IMR-90 (cell line): ENCODE measurements at regions not wholly inside any gene's neighbourhood (a gene's known extent, or its start where the extent isn't known, plus 50 kb on each side); places are given as distances from the start of the nearest gene placed in this dataset.

Experiments
- BHLHE40 ChIP-seq: fragments of 150-350 bp; IDR thresholded peaks from 2 replicates; pipeline ENCODE4 v1.6.1; 2016; ENCODE audit warnings: mild to moderate bottlenecking, low read depth, low read length
- CEBPB ChIP-seq: IDR thresholded peaks from 2 replicates; pipeline ENCODE4 v1.6.1; 2012; ENCODE audit warnings: low read depth, low read length, improper control_type of control experiment
- CHD1 ChIP-seq: IDR thresholded peaks from 2 replicates; pipeline ENCODE4 v1.6.1; 2012; ENCODE audit warnings: low read depth, low read length, improper control_type of control experiment
- CTCF ChIP-seq: conservative IDR thresholded peaks from 2 replicates; pipeline ENCODE4 v1.5.1; 2012; ENCODE audit warnings: mild to moderate bottlenecking, low read depth, low read length, improper control_type of control experiment
- ELK1 ChIP-seq: fragments of 150-350 bp; IDR thresholded peaks from 2 replicates; pipeline ENCODE4 v1.6.1; 2016; ENCODE audit warnings: low read depth, mild to moderate bottlenecking, low read length, moderate library complexity, borderline replicate concordance
- MAFK ChIP-seq: IDR thresholded peaks from 2 replicates; pipeline ENCODE4 v1.6.1; 2012; ENCODE audit warnings: low read depth, low read length, improper control_type of control experiment
- MAZ ChIP-seq: IDR thresholded peaks from 2 replicates; pipeline ENCODE4 v1.6.1; 2012; ENCODE audit warnings: low read depth, mild to moderate bottlenecking, low read length, improper control_type of control experiment, moderate library complexity, borderline replicate concordance
- MXI1 ChIP-seq: IDR thresholded peaks from 2 replicates; pipeline ENCODE4 v1.6.1; 2012; ENCODE audit warnings: low read depth, mild to moderate bottlenecking, low read length, moderate library complexity, borderline replicate concordance
- NFE2L2 ChIP-seq: fragments of 150-350 bp; IDR thresholded peaks from 2 replicates; pipeline ENCODE4 v1.6.1; 2016; ENCODE audit warnings: low read depth, mild to moderate bottlenecking, low read length
- POLR2A ChIP-seq: IDR thresholded peaks from 2 replicates; pipeline ENCODE4 v1.6.1; 2012; ENCODE audit warnings: mild to moderate bottlenecking, low read depth, low read length
- RAD21 ChIP-seq: IDR thresholded peaks from 2 replicates; pipeline ENCODE4 v1.6.1; 2012; ENCODE audit warnings: low read length, improper control_type of control experiment
- RCOR1 ChIP-seq: IDR thresholded peaks from 2 replicates; pipeline ENCODE4 v1.6.1; 2012; ENCODE audit warnings: mild to moderate bottlenecking, low read length, improper control_type of control experiment; ENCODE audit not compliant: insufficient replicate concordance
- RFX5 ChIP-seq: IDR thresholded peaks from 2 replicates; pipeline ENCODE4 v1.8.0; 2012; ENCODE audit warnings: low read depth, mild to moderate bottlenecking, low read length, moderate library complexity
- SMC3 ChIP-seq: fragments of 150-350 bp; IDR thresholded peaks from 2 replicates; pipeline ENCODE4 v1.6.1; 2016; ENCODE audit warnings: low read depth, mild to moderate bottlenecking, antibody characterized with exemption, low read length, moderate library complexity

- TF ChIP-seq CTCF, result no peak
- TF ChIP-seq BHLHE40, result no peak
- no peak for TF ChIP-seq MXI1
- TF ChIP-seq CEBPB, result no peak
- TF ChIP-seq CHD1, result no peak
- no peak for TF ChIP-seq RAD21
- no peak for TF ChIP-seq POLR2A
- TF ChIP-seq MAZ, result no peak
- no peak for TF ChIP-seq RCOR1
- TF ChIP-seq SMC3, result no peak
- no peak for TF ChIP-seq MAFK
- TF ChIP-seq NFE2L2, result no peak
- TF ChIP-seq ELK1, result no peak
- TF ChIP-seq RFX5, result no peak
These were observed 96.6 kb upstream of the PCED1B start for GRCh38 chr12:46982629-46983392.
